ENCODE measurements at regions not wholly inside any gene's neighbourhood (a gene's known extent, or its start where the extent isn't known, plus 50 kb on each side); places are given as distances from the start of the nearest gene placed in this dataset.

- Histone ChIP-seq H3K27ac (no peak overlapping the region), H3K27me3 (replicated peaks) (peaks cover 8% of the 10 kb centered on the region), H3K4me3 (ENCODE audit: low read depth, low read length) (no peak overlapping the region), H3K36me3 (replicated peaks) (no peaks in the 10 kb centered on the region)
- DNase-seq, result peak; percentile 70
- in situ Hi-C loops (cut with HindIII; ENCODE audit: low pct_ligation_motif_present, low sequenced_read_pairs), result no loop called here
- peak; percentile 93 for TF ChIP-seq CTCF (IDR thresholded peaks at IDR 0.05; ENCODE audit: low read depth, low read length, missing control alignments)
Measured at GRCh38 chr21:38159355-38159754, 97.4 kb upstream of the KCNJ15 start.

GRCh38 chr21:38165466-38166172 lies 91.2 kb upstream of the KCNJ15 start:
- H3K36me3 ChIP-seq (replicated peaks), result no peaks in the 10 kb centered on the region
- in situ Hi-C loops (cut with HindIII; ENCODE audit: low pct_ligation_motif_present, low sequenced_read_pairs), result no loop called here
- DNase-seq, result no peak
- H3K27me3 ChIP-seq (replicated peaks), result no peaks in the 10 kb centered on the region
- TF ChIP-seq CTCF (IDR thresholded peaks at IDR 0.05; ENCODE audit: low read depth, low read length, missing control alignments), result no peak
- H3K27ac ChIP-seq, result no peak overlapping the region
- no peak overlapping the region for H3K4me3 ChIP-seq (ENCODE audit: low read depth, low read length)

GRCh38 chr21:38166173-38166535 lies 90.6 kb upstream of the KCNJ15 start:
- DNase-seq, result no peak
- TF ChIP-seq CTCF (IDR thresholded peaks at IDR 0.05; ENCODE audit: low read depth, low read length, missing control alignments), result no peak
- in situ Hi-C loops (cut with HindIII; ENCODE audit: low pct_ligation_motif_present, low sequenced_read_pairs), result no loop called here
- Histone ChIP-seq H3K27ac (no peak overlapping the region), H3K4me3 (ENCODE audit: low read depth, low read length) (no peak overlapping the region), H3K36me3 (replicated peaks) (no peaks in the 10 kb centered on the region), H3K27me3 (replicated peaks) (no peaks in the 10 kb centered on the region)

- no peak overlapping the region for H3K4me3 ChIP-seq (ENCODE audit: low read depth, low read length)
- no peak for DNase-seq
- in situ Hi-C loops (cut with HindIII; ENCODE audit: low pct_ligation_motif_present, low sequenced_read_pairs), result no loop called here
- H3K27ac ChIP-seq, result no peak overlapping the region
- TF ChIP-seq CTCF (IDR thresholded peaks at IDR 0.05; ENCODE audit: low read depth, low read length, missing control alignments), result no peak
- no peaks in the 10 kb centered on the region for H3K36me3 ChIP-seq (replicated peaks)
- no peaks in the 10 kb centered on the region for H3K27me3 ChIP-seq (replicated peaks)
Measured at GRCh38 chr21:38167345-38167744, 89.4 kb upstream of the KCNJ15 start.

- Histone ChIP-seq H3K27me3 (replicated peaks) (no peaks in the 10 kb centered on the region), H3K36me3 (replicated peaks) (no peaks in the 10 kb centered on the region), H3K4me3 (ENCODE audit: low read depth, low read length) (no peak overlapping the region), H3K27ac (peak overlapping the region; percentile 38)
- TF ChIP-seq CTCF (IDR thresholded peaks at IDR 0.05; ENCODE audit: low read depth, low read length, missing control alignments), result peak; percentile 77
- in situ Hi-C loops (cut with HindIII; ENCODE audit: low pct_ligation_motif_present, low sequenced_read_pairs), result no loop called here
- peak; percentile 17 for DNase-seq
Measured at GRCh38 chr21:38170283-38170682, 86.5 kb upstream of the KCNJ15 start.

Data from brain microvascular endothelial cell (primary cell).